ENCODE measurements at regions not wholly inside any gene's neighbourhood (a gene's known extent, or its start where the extent isn't known, plus 50 kb on each side); places are given as distances from the start of the nearest gene placed in this dataset.

DNA sequence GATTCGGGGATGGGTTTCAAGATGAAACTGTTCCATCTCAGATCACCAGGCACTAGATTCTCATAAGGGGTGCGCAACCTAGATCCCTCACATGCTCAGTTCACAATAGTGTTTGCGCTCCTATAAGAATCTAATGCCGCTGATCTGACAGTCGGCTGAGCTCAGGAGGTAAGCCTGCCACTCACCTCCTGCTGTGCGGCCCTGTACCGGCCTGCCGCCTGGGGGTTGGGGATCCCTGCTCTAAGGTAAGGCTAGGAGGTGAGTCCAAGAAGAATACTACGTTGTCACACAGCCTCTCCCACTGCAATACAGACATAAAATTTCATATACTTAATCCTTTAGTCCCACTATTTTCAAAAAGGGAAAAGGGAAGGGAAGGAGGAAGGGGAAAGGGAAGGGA lies 213.4 kb upstream of the HCCS start:
- TF ChIP-seq, protein P1, sequence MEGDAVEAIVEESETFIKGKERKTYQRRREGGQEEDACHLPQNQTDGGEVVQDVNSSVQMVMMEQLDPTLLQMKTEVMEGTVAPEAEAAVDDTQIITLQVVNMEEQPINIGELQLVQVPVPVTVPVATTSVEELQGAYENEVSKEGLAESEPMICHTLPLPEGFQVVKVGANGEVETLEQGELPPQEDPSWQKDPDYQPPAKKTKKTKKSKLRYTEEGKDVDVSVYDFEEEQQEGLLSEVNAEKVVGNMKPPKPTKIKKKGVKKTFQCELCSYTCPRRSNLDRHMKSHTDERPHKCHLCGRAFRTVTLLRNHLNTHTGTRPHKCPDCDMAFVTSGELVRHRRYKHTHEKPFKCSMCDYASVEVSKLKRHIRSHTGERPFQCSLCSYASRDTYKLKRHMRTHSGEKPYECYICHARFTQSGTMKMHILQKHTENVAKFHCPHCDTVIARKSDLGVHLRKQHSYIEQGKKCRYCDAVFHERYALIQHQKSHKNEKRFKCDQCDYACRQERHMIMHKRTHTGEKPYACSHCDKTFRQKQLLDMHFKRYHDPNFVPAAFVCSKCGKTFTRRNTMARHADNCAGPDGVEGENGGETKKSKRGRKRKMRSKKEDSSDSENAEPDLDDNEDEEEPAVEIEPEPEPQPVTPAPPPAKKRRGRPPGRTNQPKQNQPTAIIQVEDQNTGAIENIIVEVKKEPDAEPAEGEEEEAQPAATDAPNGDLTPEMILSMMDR (IDR thresholded peaks at IDR 0.05): no peak
- TF ChIP-seq POLR2AphosphoS5 (IDR thresholded peaks at IDR 0.05) (no peak), POLR2A (IDR thresholded peaks at IDR 0.05) (no peak), EP300 (IDR thresholded peaks at IDR 0.05) (no peak)
